ENCODE measurements at regions not wholly inside any gene's neighbourhood (a gene's known extent, or its start where the extent isn't known, plus 50 kb on each side); places are given as distances from the start of the nearest gene placed in this dataset.

- TF ChIP-seq POLR2AphosphoS5 (IDR thresholded peaks at IDR 0.05; ENCODE audit: low read depth, low read length) (no peak), TCF12 (IDR thresholded peaks at IDR 0.05) (no peak), CTCF (IDR thresholded peaks at IDR 0.05) (no peak), EP300 (IDR thresholded peaks at IDR 0.05; ENCODE audit: borderline replicate concordance in 1 of 2, low read depth in 1 of 2, low read length in 1 of 2) (no peak), RAD21 (IDR thresholded peaks at IDR 0.05; ENCODE audit: low read length) (no peak), USF2 (IDR thresholded peaks at IDR 0.05; ENCODE audit: borderline replicate concordance, low read depth, low read length) (no peak), TAF1 (IDR thresholded peaks at IDR 0.05; ENCODE audit: borderline replicate concordance, low read depth, low read length) (no peak), REST (IDR thresholded peaks at IDR 0.05; ENCODE audit: low read depth, low read length) (no peak)
Measured at GRCh38 chr14:104392001-104392395, 187.6 kb upstream of the C14orf180 start.

All from SK-N-SH (cell line).